ENCODE measurements at regions not wholly inside any gene's neighbourhood (a gene's known extent, or its start where the extent isn't known, plus 50 kb on each side); places are given as distances from the start of the nearest gene placed in this dataset.

DNA sequence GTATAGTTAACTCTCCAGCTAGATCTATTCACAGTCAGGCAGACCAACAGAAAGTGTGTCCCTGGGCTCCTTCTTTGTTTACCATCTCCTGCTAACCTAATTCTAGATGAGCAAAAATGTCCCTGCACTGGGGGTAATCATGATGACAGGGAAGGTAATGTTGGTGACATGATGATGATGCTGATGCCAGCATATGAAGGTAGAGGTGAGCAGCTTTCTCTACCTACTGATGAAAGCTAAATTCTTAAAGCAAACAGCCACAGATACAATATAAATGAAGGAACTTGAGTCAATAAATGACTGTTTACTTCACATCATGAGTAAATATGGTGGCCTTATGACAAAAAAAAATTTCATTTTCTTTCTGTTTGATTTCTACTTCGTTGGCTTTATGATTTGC is 78.5 kb downstream of the NKX6-1 start:
- H3K4me3 ChIP-seq (ENCODE audit: control insufficient read depth, low read depth, low read length), result no peak overlapping the region
- TF ChIP-seq, protein P1, sequence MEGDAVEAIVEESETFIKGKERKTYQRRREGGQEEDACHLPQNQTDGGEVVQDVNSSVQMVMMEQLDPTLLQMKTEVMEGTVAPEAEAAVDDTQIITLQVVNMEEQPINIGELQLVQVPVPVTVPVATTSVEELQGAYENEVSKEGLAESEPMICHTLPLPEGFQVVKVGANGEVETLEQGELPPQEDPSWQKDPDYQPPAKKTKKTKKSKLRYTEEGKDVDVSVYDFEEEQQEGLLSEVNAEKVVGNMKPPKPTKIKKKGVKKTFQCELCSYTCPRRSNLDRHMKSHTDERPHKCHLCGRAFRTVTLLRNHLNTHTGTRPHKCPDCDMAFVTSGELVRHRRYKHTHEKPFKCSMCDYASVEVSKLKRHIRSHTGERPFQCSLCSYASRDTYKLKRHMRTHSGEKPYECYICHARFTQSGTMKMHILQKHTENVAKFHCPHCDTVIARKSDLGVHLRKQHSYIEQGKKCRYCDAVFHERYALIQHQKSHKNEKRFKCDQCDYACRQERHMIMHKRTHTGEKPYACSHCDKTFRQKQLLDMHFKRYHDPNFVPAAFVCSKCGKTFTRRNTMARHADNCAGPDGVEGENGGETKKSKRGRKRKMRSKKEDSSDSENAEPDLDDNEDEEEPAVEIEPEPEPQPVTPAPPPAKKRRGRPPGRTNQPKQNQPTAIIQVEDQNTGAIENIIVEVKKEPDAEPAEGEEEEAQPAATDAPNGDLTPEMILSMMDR (IDR thresholded peaks at IDR 0.05; ENCODE audit: control insufficient read depth, insufficient read depth, low read depth, low read length, missing control alignments), result no peak
- no peak for DNase-seq (ENCODE audit: low read depth)

DNA sequence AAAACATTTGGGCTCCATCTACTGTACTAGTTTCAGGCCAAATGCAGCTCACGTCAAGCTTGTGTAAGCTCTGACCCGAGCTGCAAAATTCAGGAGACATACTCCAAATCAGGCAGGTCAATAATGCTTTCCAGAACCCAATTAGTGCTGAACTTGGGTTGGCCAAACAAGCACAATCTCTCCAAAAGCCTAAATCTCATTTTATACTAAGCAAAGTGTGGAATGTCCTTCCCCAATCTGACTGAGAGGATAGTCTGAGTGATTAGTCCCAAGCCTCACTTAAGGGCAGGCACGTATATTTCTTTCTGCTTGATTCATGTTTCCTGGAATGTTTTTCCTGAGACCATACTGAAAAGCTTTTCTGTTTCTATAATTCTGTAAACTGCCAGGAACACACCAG is 79.9 kb downstream of the NKX6-1 start:
- no peak for DNase-seq (ENCODE audit: low read depth)
- H3K4me3 ChIP-seq (ENCODE audit: control insufficient read depth, low read depth, low read length), result no peak overlapping the region

DNA sequence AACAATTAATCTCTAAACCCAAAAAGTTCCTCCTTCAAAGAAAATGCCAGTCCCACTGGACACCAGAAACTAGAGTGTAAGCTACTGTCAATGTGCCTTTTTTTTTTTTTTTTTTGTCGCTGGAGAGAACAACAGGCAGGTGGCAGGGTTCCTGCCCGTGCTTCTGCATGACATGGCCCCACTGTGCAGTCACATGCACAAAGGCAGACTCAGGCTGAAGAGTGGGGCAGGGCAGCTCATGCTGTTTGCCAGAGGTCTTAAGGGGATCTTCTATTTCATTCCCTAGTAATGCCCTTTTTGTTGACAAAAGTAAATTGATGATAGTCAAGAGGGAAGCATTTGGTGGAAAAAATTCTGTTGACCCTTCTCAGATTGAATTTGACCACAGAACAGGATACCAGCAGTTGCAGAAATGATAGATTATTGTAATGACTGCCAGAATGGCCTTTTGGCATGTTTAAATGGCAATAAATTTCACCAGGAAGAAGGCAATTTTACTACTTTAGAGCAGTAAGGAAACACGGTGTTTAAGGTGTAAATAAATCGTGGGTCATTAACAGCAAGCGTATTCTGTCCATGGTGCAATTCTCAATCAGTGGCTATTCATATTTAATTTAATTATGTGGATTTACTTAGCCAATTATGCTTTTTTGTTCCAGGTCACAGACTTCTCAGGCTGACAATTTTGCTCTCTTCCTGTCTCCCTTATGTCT is 80.9 kb downstream of the NKX6-1 start:
- TF ChIP-seq, protein P1 (IDR thresholded peaks at IDR 0.05; ENCODE audit: control insufficient read depth, insufficient read depth, low read depth, low read length, missing control alignments), result no peak
- no peak for DNase-seq (ENCODE audit: low read depth)

More for the DNA sequence above, 79.9 kb downstream of the NKX6-1 start:
- TF ChIP-seq, protein P1 (IDR thresholded peaks at IDR 0.05; ENCODE audit: control insufficient read depth, insufficient read depth, low read depth, low read length, missing control alignments), result no peak

DNA sequence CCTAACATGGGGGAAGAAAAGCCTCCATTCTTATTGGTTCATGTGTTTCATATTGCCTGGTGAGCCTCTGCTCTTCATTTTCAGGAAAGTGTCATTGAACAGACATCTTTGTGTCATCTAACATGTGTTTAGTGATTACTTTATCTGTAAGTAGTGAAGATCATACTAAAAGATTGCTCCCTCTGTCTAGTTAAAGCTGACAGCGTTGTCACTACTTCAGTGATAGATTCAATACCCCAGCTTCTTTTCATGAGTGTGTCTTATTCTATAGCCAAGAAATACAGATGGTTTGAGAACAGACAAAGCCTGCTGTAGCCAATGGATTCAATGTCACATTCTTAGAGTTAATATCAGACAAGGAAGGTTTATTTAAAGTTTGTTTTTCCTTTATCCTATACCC is 85.1 kb downstream of the NKX6-1 start:
- no peak for DNase-seq (ENCODE audit: low read depth)
- TF ChIP-seq, protein P1 (IDR thresholded peaks at IDR 0.05; ENCODE audit: control insufficient read depth, insufficient read depth, low read depth, low read length, missing control alignments), result no peak
- H3K4me3 ChIP-seq (ENCODE audit: control insufficient read depth, low read depth, low read length), result no peak overlapping the region

More for the DNA sequence above, 80.9 kb downstream of the NKX6-1 start:
- H3K4me3 ChIP-seq (ENCODE audit: control insufficient read depth, low read depth, low read length), result no peak overlapping the region

DNA sequence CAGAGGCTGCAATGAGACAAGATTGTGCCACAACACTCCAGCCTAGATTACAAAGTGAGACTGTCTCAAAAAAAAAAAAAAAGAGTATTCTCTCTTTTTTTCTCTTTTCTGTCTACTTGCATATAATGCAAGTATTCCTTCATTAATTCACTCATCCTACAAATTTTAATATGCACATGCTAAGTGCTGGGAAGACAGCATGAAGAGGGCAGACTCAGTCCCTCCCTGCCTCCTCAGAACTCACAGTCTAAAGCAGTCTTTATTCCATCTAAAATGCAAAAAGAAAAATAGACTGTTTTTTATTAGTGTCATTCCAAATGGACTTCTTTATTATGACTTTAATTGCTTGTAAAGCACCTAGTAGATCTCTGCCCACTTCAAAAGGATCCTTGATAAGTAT is 85.6 kb downstream of the NKX6-1 start:
- DNase-seq (ENCODE audit: low read depth), result no peak

DNA sequence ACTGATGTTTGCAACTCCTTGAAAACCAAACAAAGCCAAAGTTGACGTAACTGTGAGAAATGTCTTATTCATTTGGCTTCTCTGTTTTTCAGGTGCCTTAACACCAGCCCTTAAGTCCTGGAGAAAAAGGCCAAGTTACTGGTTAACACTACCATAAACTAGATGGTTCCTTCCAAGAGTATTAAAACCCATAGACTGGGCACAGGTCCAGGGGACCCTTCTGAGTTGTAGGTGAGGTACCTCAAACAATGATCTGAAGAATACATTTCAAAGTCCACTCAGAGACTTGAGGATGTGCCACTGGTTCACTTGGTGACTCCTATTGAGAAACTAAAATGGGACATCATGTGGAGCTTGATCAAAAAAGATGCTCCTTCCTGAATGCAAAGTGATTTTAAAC is 87.0 kb downstream of the NKX6-1 start:
- H3K4me3 ChIP-seq (ENCODE audit: control insufficient read depth, low read depth, low read length), result no peak overlapping the region
- TF ChIP-seq, protein P1 (IDR thresholded peaks at IDR 0.05; ENCODE audit: control insufficient read depth, insufficient read depth, low read depth, low read length, missing control alignments), result no peak
- DNase-seq (ENCODE audit: low read depth), result no peak

More for the DNA sequence above, 85.6 kb downstream of the NKX6-1 start:
- TF ChIP-seq, protein P1 (IDR thresholded peaks at IDR 0.05; ENCODE audit: control insufficient read depth, insufficient read depth, low read depth, low read length, missing control alignments), result no peak
- H3K4me3 ChIP-seq (ENCODE audit: control insufficient read depth, low read depth, low read length), result no peak overlapping the region

Data from AG09309 (cell line).